ENCODE measurements at regions not wholly inside any gene's neighbourhood (a gene's known extent, or its start where the extent isn't known, plus 50 kb on each side); places are given as distances from the start of the nearest gene placed in this dataset.
"Not testable (repeated sequence)": the region's sequence is repeated elsewhere in the genome, so short reads cannot be mapped to it uniquely, and the experiment has no call there.

GRCh38 chr14:19511055-19511454 lies 76.9 kb upstream of the POTEG start:
- intact Hi-C loops (cut with micrococcal nuclease); ATAC-seq: not testable (repeated sequence)
- DNase-seq, result peak; percentile 3

GRCh38 chr14:19489475-19489874 lies 55.3 kb upstream of the POTEG start:
- intact Hi-C loops (cut with micrococcal nuclease); ATAC-seq; DNase-seq: not testable (repeated sequence)

GRCh38 chr14:19488457-19488856 lies 54.3 kb upstream of the POTEG start:
- intact Hi-C loops (cut with micrococcal nuclease); ATAC-seq: not testable (repeated sequence)
- peak; percentile 0 for DNase-seq

GRCh38 chr14:19487690-19488089 lies 53.5 kb upstream of the POTEG start:
- peak; percentile 24 for ATAC-seq
- DNase-seq; intact Hi-C loops (cut with micrococcal nuclease): not testable (repeated sequence)

GRCh38 chr14:19487265-19487664 lies 53.1 kb upstream of the POTEG start:
- DNase-seq (peak; percentile 16), ATAC-seq (peak; percentile 40)
- intact Hi-C loops (cut with micrococcal nuclease), result not testable (repeated sequence)

GRCh38 chr14:19485346-19485745 lies 51.2 kb upstream of the POTEG start:
- ATAC-seq, result peak; percentile 17
- DNase-seq, result peak; percentile 28
- intact Hi-C loops (cut with micrococcal nuclease), result not testable (repeated sequence)

Data from left ventricle myocardium superior (tissue), 1 donor.